Spleen (tissue), 7 donors: ENCODE measurements at regions not wholly inside any gene's neighbourhood (a gene's known extent, or its start where the extent isn't known, plus 50 kb on each side); places are given as distances from the start of the nearest gene placed in this dataset.
"Not testable (repeated sequence)": the region's sequence is repeated elsewhere in the genome, so short reads cannot be mapped to it uniquely, and the experiment has no call there.

Experiments
- POLR2A ChIP-seq, 3 donors: fragments of 450-650 bp; IDR thresholded peaks; one replicate each; pipeline ENCODE4 v1.5.1; 2017; ENCODE audit warnings: antibody characterized with exemption in 3 of 3, mild to moderate bottlenecking in 1 of 3
- POLR2AphosphoS5 ChIP-seq, 3 donors: sonication (generic); formaldehyde crosslinking; IDR thresholded peaks; one replicate each; pipeline ENCODE4 v1.5.1; 2017; ENCODE audit warnings: antibody characterized with exemption in 3 of 3
- TF ChIP-seq, protein P1 (sequence below), 11 experiments: fragments of 200-600 bp in 7 of 11; fragments of 450-650 bp in 4 of 11; sonication (generic) in 4 of 11; IDR thresholded peaks in 8 of 11; conservative IDR thresholded peaks in 3 of 11; 1 replicate in 7 of 11; 2 replicates in 4 of 11; pipeline versions ENCODE4 v1.4.0 to v1.8.0; 2016 to 2021; ENCODE audit warnings: antibody characterized with exemption in 11 of 11, inconsistent platforms in 4 of 11, mild to moderate bottlenecking in 1 of 11
- donor health status: DM: no; HTN: no; CAD: no; lungs with moderate emphysema.
- donor health status: DM: no; HTN: no; CAD: no.
- donor health status: DM: no; HTN: no; CAD: no.

DNA sequence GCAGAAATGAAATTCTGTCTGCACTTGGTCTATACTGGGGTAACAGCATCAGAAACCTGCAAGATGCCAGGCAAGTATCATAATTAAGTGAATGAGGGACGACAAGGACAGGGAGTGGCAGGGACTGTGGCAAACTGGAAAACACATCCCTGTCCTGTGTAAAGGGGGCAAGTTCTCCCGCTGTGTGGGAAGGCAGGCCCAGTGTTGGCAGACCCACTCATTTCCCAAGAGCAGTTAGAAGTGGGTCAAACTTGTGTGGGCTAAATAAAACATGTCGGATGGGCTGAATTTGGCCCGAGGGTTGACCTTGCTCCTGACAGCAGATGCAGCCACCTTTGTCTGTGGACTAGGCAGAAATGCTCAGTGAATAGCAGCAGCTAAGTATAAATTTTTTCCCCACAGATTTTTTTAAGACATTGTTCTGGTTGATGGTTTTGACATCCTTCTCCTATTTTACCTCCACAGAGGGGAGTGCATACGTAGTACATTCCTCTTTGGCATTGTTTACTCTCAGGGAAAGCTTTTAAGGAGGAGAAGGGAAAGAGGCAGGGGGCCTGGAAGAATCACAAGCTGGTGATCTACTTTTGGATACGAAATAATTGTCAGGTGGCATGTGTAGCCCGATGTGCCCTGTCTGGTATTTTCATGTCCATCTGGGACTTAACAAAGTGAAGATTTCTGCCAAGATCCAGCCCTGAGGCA lies 72.6 kb upstream of the SEC22B start:
- TF ChIP-seq, protein P1, sequence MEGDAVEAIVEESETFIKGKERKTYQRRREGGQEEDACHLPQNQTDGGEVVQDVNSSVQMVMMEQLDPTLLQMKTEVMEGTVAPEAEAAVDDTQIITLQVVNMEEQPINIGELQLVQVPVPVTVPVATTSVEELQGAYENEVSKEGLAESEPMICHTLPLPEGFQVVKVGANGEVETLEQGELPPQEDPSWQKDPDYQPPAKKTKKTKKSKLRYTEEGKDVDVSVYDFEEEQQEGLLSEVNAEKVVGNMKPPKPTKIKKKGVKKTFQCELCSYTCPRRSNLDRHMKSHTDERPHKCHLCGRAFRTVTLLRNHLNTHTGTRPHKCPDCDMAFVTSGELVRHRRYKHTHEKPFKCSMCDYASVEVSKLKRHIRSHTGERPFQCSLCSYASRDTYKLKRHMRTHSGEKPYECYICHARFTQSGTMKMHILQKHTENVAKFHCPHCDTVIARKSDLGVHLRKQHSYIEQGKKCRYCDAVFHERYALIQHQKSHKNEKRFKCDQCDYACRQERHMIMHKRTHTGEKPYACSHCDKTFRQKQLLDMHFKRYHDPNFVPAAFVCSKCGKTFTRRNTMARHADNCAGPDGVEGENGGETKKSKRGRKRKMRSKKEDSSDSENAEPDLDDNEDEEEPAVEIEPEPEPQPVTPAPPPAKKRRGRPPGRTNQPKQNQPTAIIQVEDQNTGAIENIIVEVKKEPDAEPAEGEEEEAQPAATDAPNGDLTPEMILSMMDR (IDR thresholded peaks at IDR 0.05 in 8 of 11, conservative IDR thresholded peaks at IDR 0.05 in 3 of 11), result not testable (repeated sequence)
- TF ChIP-seq POLR2A, POLR2AphosphoS5 (IDR thresholded peaks at IDR 0.05): not testable (repeated sequence)
